ENCODE measurements at regions not wholly inside any gene's neighbourhood (a gene's known extent, or its start where the extent isn't known, plus 50 kb on each side); places are given as distances from the start of the nearest gene placed in this dataset.

DNA sequence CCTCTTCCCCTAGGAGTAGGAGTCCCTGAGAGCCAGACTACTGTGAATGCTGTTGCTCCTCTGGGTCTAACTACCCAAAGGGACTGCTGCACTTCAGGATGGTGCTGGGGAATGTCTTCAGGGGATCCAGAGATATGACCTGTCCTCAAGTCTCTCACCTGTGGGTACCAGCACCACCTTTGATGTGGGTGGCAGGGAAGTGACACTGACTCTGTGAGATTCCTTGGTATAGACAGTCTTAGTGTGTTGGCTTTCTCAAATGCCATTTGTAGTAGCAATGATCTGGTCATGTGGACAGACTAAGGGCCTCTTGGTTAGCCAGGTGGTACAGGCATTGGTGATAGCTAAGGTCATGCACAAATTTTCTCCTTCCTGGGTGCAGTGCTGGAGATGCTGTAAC, 108.9 kb upstream of the ADAMTS3 start:
- Histone ChIP-seq H3K27ac (ENCODE audit: low read depth, low read length) (no peak overlapping the region), H4K20me1 (ENCODE audit: control insufficient read depth, insufficient read depth, low read depth, low read length) (no peaks in the 10 kb centered on the region), H3K27me3 (ENCODE audit: control insufficient read depth, low read length) (no peaks in the 10 kb centered on the region), H3K4me2 (ENCODE audit: low read length) (no peak overlapping the region), H3K36me3 (ENCODE audit: control insufficient read depth, low read length) (no peaks in the 10 kb centered on the region), H3K4me3 (ENCODE audit: low read length) (no peak overlapping the region), H3K9me2 (replicated peaks; ENCODE audit: control insufficient read depth, low read length) (no peaks in the 10 kb centered on the region), H3K79me2 (ENCODE audit: control insufficient read depth, low read length) (no peaks in the 10 kb centered on the region), H3K4me1 (ENCODE audit: control insufficient read depth, low read length) (no peaks in the 10 kb centered on the region), H3F3A (ENCODE audit: control insufficient read depth, insufficient read depth) (no peaks in the 10 kb centered on the region), H3K9me3 (ENCODE audit: control insufficient read depth, insufficient read depth, low read length) (no peaks in the 10 kb centered on the region)
- TF ChIP-seq EZH2phosphoT487 (IDR thresholded peaks at IDR 0.05; ENCODE audit: borderline replicate concordance, low read length) (no peak), CTCF (IDR thresholded peaks at IDR 0.05; ENCODE audit: low read depth, low read length, poor library complexity, severe bottlenecking) (no peak)

GRCh38 chr4:72677265-72677664, 108.2 kb upstream of the ADAMTS3 start:
- H3K4me1 ChIP-seq (ENCODE audit: control insufficient read depth, low read length) = no peaks in the 10 kb centered on the region
- no peak for TF ChIP-seq CTCF (IDR thresholded peaks at IDR 0.05; ENCODE audit: low read depth, low read length, poor library complexity, severe bottlenecking)
- TF ChIP-seq EZH2phosphoT487 (IDR thresholded peaks at IDR 0.05; ENCODE audit: borderline replicate concordance, low read length) = no peak
- no peaks in the 10 kb centered on the region for H3K79me2 ChIP-seq (ENCODE audit: control insufficient read depth, low read length)
- H3K9me3 ChIP-seq (ENCODE audit: control insufficient read depth, insufficient read depth, low read length) = no peaks in the 10 kb centered on the region
- H4K20me1 ChIP-seq (ENCODE audit: control insufficient read depth, insufficient read depth, low read depth, low read length) = no peaks in the 10 kb centered on the region
- no peaks in the 10 kb centered on the region for H3K36me3 ChIP-seq (ENCODE audit: control insufficient read depth, low read length)
- no peaks in the 10 kb centered on the region for H3K27me3 ChIP-seq (ENCODE audit: control insufficient read depth, low read length)
- H3F3A ChIP-seq (ENCODE audit: control insufficient read depth, insufficient read depth) = no peaks in the 10 kb centered on the region
- no peak overlapping the region for H3K4me3 ChIP-seq (ENCODE audit: low read length)
- no peak overlapping the region for H3K4me2 ChIP-seq (ENCODE audit: low read length)
- no peak overlapping the region for H3K27ac ChIP-seq (ENCODE audit: low read depth, low read length)
- H3K9me2 ChIP-seq (replicated peaks; ENCODE audit: control insufficient read depth, low read length) = no peaks in the 10 kb centered on the region

GRCh38 chr4:72671980-72672379, 103.0 kb upstream of the ADAMTS3 start:
- Histone ChIP-seq H4K20me1 (ENCODE audit: control insufficient read depth, insufficient read depth, low read depth, low read length) (no peaks in the 10 kb centered on the region), H3K79me2 (ENCODE audit: control insufficient read depth, low read length) (no peaks in the 10 kb centered on the region), H3K36me3 (ENCODE audit: control insufficient read depth, low read length) (no peaks in the 10 kb centered on the region), H3K4me1 (ENCODE audit: control insufficient read depth, low read length) (no peaks in the 10 kb centered on the region), H3K9me2 (replicated peaks; ENCODE audit: control insufficient read depth, low read length) (no peaks in the 10 kb centered on the region), H3K4me2 (ENCODE audit: low read length) (no peak overlapping the region), H3K4me3 (ENCODE audit: low read length) (no peak overlapping the region), H3K9me3 (ENCODE audit: control insufficient read depth, insufficient read depth, low read length) (no peaks in the 10 kb centered on the region), H3F3A (ENCODE audit: control insufficient read depth, insufficient read depth) (no peaks in the 10 kb centered on the region), H3K27ac (ENCODE audit: low read depth, low read length) (no peak overlapping the region), H3K27me3 (ENCODE audit: control insufficient read depth, low read length) (no peaks in the 10 kb centered on the region)
- TF ChIP-seq CTCF (IDR thresholded peaks at IDR 0.05; ENCODE audit: low read depth, low read length, poor library complexity, severe bottlenecking) (no peak), EZH2phosphoT487 (IDR thresholded peaks at IDR 0.05; ENCODE audit: borderline replicate concordance, low read length) (no peak)

- Histone ChIP-seq H3K9me3 (ENCODE audit: control insufficient read depth, insufficient read depth, low read length) (no peaks in the 10 kb centered on the region), H3F3A (ENCODE audit: control insufficient read depth, insufficient read depth) (no peaks in the 10 kb centered on the region), H3K4me3 (ENCODE audit: low read length) (no peak overlapping the region), H4K20me1 (ENCODE audit: control insufficient read depth, insufficient read depth, low read depth, low read length) (no peaks in the 10 kb centered on the region), H3K27ac (ENCODE audit: low read depth, low read length) (no peak overlapping the region), H3K27me3 (ENCODE audit: control insufficient read depth, low read length) (no peaks in the 10 kb centered on the region), H3K36me3 (ENCODE audit: control insufficient read depth, low read length) (no peaks in the 10 kb centered on the region), H3K79me2 (ENCODE audit: control insufficient read depth, low read length) (no peaks in the 10 kb centered on the region), H3K9me2 (replicated peaks; ENCODE audit: control insufficient read depth, low read length) (no peaks in the 10 kb centered on the region), H3K4me2 (ENCODE audit: low read length) (no peak overlapping the region), H3K4me1 (ENCODE audit: control insufficient read depth, low read length) (no peaks in the 10 kb centered on the region)
- TF ChIP-seq CTCF (IDR thresholded peaks at IDR 0.05; ENCODE audit: low read depth, low read length, poor library complexity, severe bottlenecking) (no peak), EZH2phosphoT487 (IDR thresholded peaks at IDR 0.05; ENCODE audit: borderline replicate concordance, low read length) (no peak)
Observed at GRCh38 chr4:72670521-72670920, 101.5 kb upstream of the ADAMTS3 start.
